IMR-90 (cell line): ENCODE measurements at regions not wholly inside any gene's neighbourhood (a gene's known extent, or its start where the extent isn't known, plus 50 kb on each side); places are given as distances from the start of the nearest gene placed in this dataset.

Experiments
- ATAC-seq: fragments of 200-7000 bp; cut with Tn5 transposase; 2 replicates; pipeline ENCODE4 v1.9.1; 2020; ENCODE audit warnings: low read depth, mild to moderate bottlenecking, moderate library complexity
- BruUV-seq: library from RNA; stranded (reverse); fragments of 400-500 nt; replicated peaks from 2 replicates; lab custom pipeline; 2021; lab: Mats Ljungman, UMichigan
- CTCF ChIA-PET: fragments of 300-600 bp; formaldehyde crosslinking; extraction: SDS; loops from one replicate; lab custom pipeline; 2021; ENCODE audit warnings: antibody characterized with exemption; lab: Yijun Ruan, JAX
- POLR2A ChIA-PET: fragments of 300-600 bp; sonication (Branson Sonifier 250); formaldehyde crosslinking; loops from one replicate; lab custom pipeline; 2022; ENCODE audit warnings: antibody characterized with exemption; ENCODE audit not compliant: unreplicated experiment; lab: Charles Lee
- DNase-seq: peaks from one replicate; pipeline ENCODE4 v3.0.0; 2013
- H2AFZ ChIP-seq: replicated peaks from 2 replicates; pipeline ENCODE3; 2013; ENCODE audit warnings: low read length, mild to moderate bottlenecking; ENCODE audit not compliant: poor library complexity
- H2AK5ac ChIP-seq: 2 replicates; pipeline ENCODE4 v1.6.1; 2013; ENCODE audit warnings: low read depth, low read length, inconsistent platforms
- H2AK9ac ChIP-seq: replicated peaks from 2 replicates; pipeline ENCODE3; 2013; ENCODE audit warnings: mild to moderate bottlenecking, low read depth, low read length, moderate library complexity; ENCODE audit not compliant: poor library complexity
- H2BK120ac ChIP-seq: 2 replicates; pipeline ENCODE4 v1.6.1; 2013; ENCODE audit warnings: low read depth, low read length, inconsistent platforms
- H2BK15ac ChIP-seq: 3 replicates; pipeline ENCODE4 v1.6.1; 2013; ENCODE audit warnings: low read depth, low read length, inconsistent platforms
- H2BK20ac ChIP-seq: 2 replicates; pipeline ENCODE4 v1.6.1; 2013; ENCODE audit warnings: low read depth, mild to moderate bottlenecking, inconsistent platforms, low read length, moderate library complexity
- H2BK5ac ChIP-seq: 2 replicates; pipeline ENCODE4 v1.6.1; 2013; ENCODE audit warnings: mild to moderate bottlenecking, low read depth, low read length, inconsistent platforms; ENCODE audit not compliant: poor library complexity, severe bottlenecking
- H3K14ac ChIP-seq: replicated peaks from 2 replicates; pipeline ENCODE4 v1.6.1; 2013; ENCODE audit warnings: low read depth, low read length, inconsistent platforms
- H3K18ac ChIP-seq: 2 replicates; pipeline ENCODE4 v1.6.1; 2013; ENCODE audit warnings: low read depth, low read length, control low read depth
- H3K23ac ChIP-seq: 2 replicates; pipeline ENCODE4 v1.6.1; 2013; ENCODE audit warnings: low read depth, low read length, inconsistent platforms
- H3K27ac ChIP-seq: 2 replicates; pipeline ENCODE4 v1.5.1; 2013; ENCODE audit warnings: mild to moderate bottlenecking, control low read depth, low read length; ENCODE audit not compliant: insufficient read depth
- H3K27me3 ChIP-seq: 2 replicates; pipeline ENCODE4 v1.6.1; 2013; ENCODE audit warnings: low read length; ENCODE audit not compliant: control insufficient read depth, insufficient read depth
- H3K36me3 ChIP-seq: 2 replicates; pipeline ENCODE4 v1.6.1; 2013; ENCODE audit warnings: low read length, mixed read lengths; ENCODE audit not compliant: control insufficient read depth, insufficient read depth
- H3K4ac ChIP-seq: 2 replicates; pipeline ENCODE4 v1.6.1; 2013; ENCODE audit warnings: low read depth, low read length, inconsistent platforms
- H3K4me1 ChIP-seq: 2 replicates; pipeline ENCODE4 v1.6.1; 2013; ENCODE audit warnings: low read length, mixed read lengths; ENCODE audit not compliant: control insufficient read depth, insufficient read depth
- H3K4me2 ChIP-seq: 2 replicates; pipeline ENCODE4 v1.6.1; 2013; ENCODE audit warnings: low read depth, mild to moderate bottlenecking, control low read depth, low read length, moderate library complexity
- H3K4me3 ChIP-seq: 2 replicates; pipeline ENCODE4 v1.5.1; 2013; ENCODE audit warnings: low read depth, mild to moderate bottlenecking, control low read depth, low read length, moderate library complexity; ENCODE audit not compliant: insufficient read depth
- H3K56ac ChIP-seq: 2 replicates; pipeline ENCODE4 v1.6.1; 2013; ENCODE audit warnings: low read length, inconsistent platforms; ENCODE audit not compliant: insufficient read depth; ENCODE audit errors: extremely low read depth
- H3K79me1 ChIP-seq, 2 experiments: 2 replicates each; pipeline ENCODE4 v1.6.1; 2013; ENCODE audit warnings: low read length in 2 of 2, inconsistent platforms in 1 of 2, low read depth in 1 of 2
- H3K9ac ChIP-seq: 2 replicates; pipeline ENCODE4 v1.6.1; 2013; ENCODE audit warnings: low read depth, low read length, control low read depth
- H3K9me1 ChIP-seq: 2 replicates; pipeline ENCODE4 v1.6.1; 2013; ENCODE audit warnings: low read length, inconsistent platforms; ENCODE audit not compliant: insufficient read depth
- H3K9me3 ChIP-seq: 2 replicates; pipeline ENCODE4 v1.6.1; 2013; ENCODE audit warnings: low read length; ENCODE audit not compliant: control insufficient read depth, insufficient read depth
- H4K20me1 ChIP-seq: 2 replicates; pipeline ENCODE4 v1.6.1; 2013; ENCODE audit warnings: low read length, inconsistent platforms; ENCODE audit not compliant: insufficient read depth
- H4K5ac ChIP-seq: 2 replicates; pipeline ENCODE4 v1.6.1; 2013; ENCODE audit warnings: mild to moderate bottlenecking, low read depth, low read length, control low read depth
- H4K8ac ChIP-seq, 2 experiments: 2 replicates each; pipeline ENCODE4 v1.6.1; 2013; ENCODE audit warnings: low read depth in 2 of 2, low read length in 2 of 2, control low read depth in 1 of 2, inconsistent platforms in 1 of 2
- H4K91ac ChIP-seq: 2 replicates; pipeline ENCODE4 v1.6.1; 2013; ENCODE audit warnings: low read depth, low read length, inconsistent platforms; ENCODE audit not compliant: insufficient read depth
- ELK1 ChIP-seq: fragments of 150-350 bp; IDR thresholded peaks from 2 replicates; pipeline ENCODE4 v1.6.1; 2016; ENCODE audit warnings: low read depth, mild to moderate bottlenecking, low read length, moderate library complexity, borderline replicate concordance
- FOS ChIP-seq: fragments of 150-350 bp; IDR thresholded peaks from 2 replicates; pipeline ENCODE4 v1.6.1; 2016; ENCODE audit warnings: low read depth, low read length
- MAFK ChIP-seq: IDR thresholded peaks from 2 replicates; pipeline ENCODE4 v1.6.1; 2012; ENCODE audit warnings: low read depth, low read length, improper control_type of control experiment
- MAZ ChIP-seq: IDR thresholded peaks from 2 replicates; pipeline ENCODE4 v1.6.1; 2012; ENCODE audit warnings: low read depth, mild to moderate bottlenecking, low read length, improper control_type of control experiment, moderate library complexity, borderline replicate concordance
- NFE2L2 ChIP-seq: fragments of 150-350 bp; IDR thresholded peaks from 2 replicates; pipeline ENCODE4 v1.6.1; 2016; ENCODE audit warnings: low read depth, mild to moderate bottlenecking, low read length
- POLR2A ChIP-seq: IDR thresholded peaks from 2 replicates; pipeline ENCODE4 v1.6.1; 2012; ENCODE audit warnings: mild to moderate bottlenecking, low read depth, low read length
- RCOR1 ChIP-seq: IDR thresholded peaks from 2 replicates; pipeline ENCODE4 v1.6.1; 2012; ENCODE audit warnings: mild to moderate bottlenecking, low read length, improper control_type of control experiment; ENCODE audit not compliant: insufficient replicate concordance
- RFX5 ChIP-seq: IDR thresholded peaks from 2 replicates; pipeline ENCODE4 v1.8.0; 2012; ENCODE audit warnings: low read depth, mild to moderate bottlenecking, low read length, moderate library complexity
- WGBS, 2 experiments: methylation state at CpG; one replicate each; pipeline versions ENCODE4 v1.1.5 to v1.1.7; 2013; ENCODE audit warnings: missing lambda C conversion rate in 2 of 2; ENCODE audit not compliant: insufficient read length in 1 of 2; ENCODE audit errors: extremely low coverage in 2 of 2; 5-methylcytosine and 5-hydroxymethylcytosine counted together
- dilution Hi-C: fragments of 300-500 bp; cut with HindIII; formaldehyde crosslinking; loops from one replicate; pipeline ENCODE4 v1.14.3; 2018; ENCODE audit warnings: low sequenced_read_pairs; ENCODE audit not compliant: unreplicated experiment
- in situ Hi-C: fragments of 300-500 bp; cut with MboI; formaldehyde crosslinking; loops from 3 replicates; pipeline ENCODE4 v1.14.3; 2019; ENCODE audit warnings: low sequenced_read_pairs, inconsistent platforms, mixed read lengths
- intact Hi-C: fragments of 100-400 bp; cut with micrococcal nuclease; formaldehyde crosslinking; loops from 2 replicates; pipeline ENCODE4 v1.10.0; 2022

- no peak overlapping the region for H2BK15ac ChIP-seq
- H3K4me3 ChIP-seq: no peak overlapping the region
- no peak overlapping the region for H4K91ac ChIP-seq
- DNase-seq (no peak), ATAC-seq (no peak)
- no TSS peak for BruUV-seq
- H2AK5ac ChIP-seq: no peak overlapping the region
- in situ Hi-C loops: no loop called here
- dilution Hi-C loops: no loop called here
- H3K18ac ChIP-seq: no peak overlapping the region
- no peaks in the 10 kb centered on the region for H3K79me1 ChIP-seq
- no peak overlapping the region for H2AFZ ChIP-seq
- H3K36me3 ChIP-seq: no peaks in the 10 kb centered on the region
- no peak overlapping the region for H3K23ac ChIP-seq
- no peak for TF ChIP-seq MAZ
- TF ChIP-seq NFE2L2: no peak
- TF ChIP-seq FOS: no peak
- TF ChIP-seq RCOR1: no peak
- no peak for TF ChIP-seq RFX5
- TF ChIP-seq MAFK: no peak
- TF ChIP-seq ELK1: no peak
- TF ChIP-seq POLR2A: no peak
- no peak overlapping the region for H3K27ac ChIP-seq
- H2AK9ac ChIP-seq: no peak overlapping the region
- no peaks in the 10 kb centered on the region for H3K9me3 ChIP-seq
- ChIA-PET POLR2A (no interaction called here), CTCF (no interaction called here)
- peak overlapping the region; percentile 9; the same call in 1 of the 2 replicates for H3K4ac ChIP-seq
- H3K56ac ChIP-seq: no peak overlapping the region
- H2BK120ac ChIP-seq: no peak overlapping the region
- no peak overlapping the region for H2BK5ac ChIP-seq
- peaks cover 3% of the 10 kb centered on the region for H3K4me1 ChIP-seq
- H4K8ac ChIP-seq: no peak overlapping the region
- peaks cover 3% of the 10 kb centered on the region; the same call in 1 of the 2 replicates for H3K9me1 ChIP-seq
- H3K4me2 ChIP-seq: no peak overlapping the region
- WGBS, 2 experiments: no CpG with 5 or more reads among the region's 3 CpGs
- intact Hi-C loops: no loop called here
- H4K5ac ChIP-seq: no peak overlapping the region
- H3K14ac ChIP-seq: no peak overlapping the region
- H4K20me1 ChIP-seq: no peaks in the 10 kb centered on the region
- H2BK20ac ChIP-seq: no peak overlapping the region
- no peaks in the 10 kb centered on the region for H3K27me3 ChIP-seq
- no peak overlapping the region for H3K9ac ChIP-seq
These were observed 144.2 kb downstream of the TTC32 start for GRCh38 chr2:19757586-19757985.
